NCI-H1048 (cell line): ENCODE measurements at regions not wholly inside any gene's neighbourhood (a gene's known extent, or its start where the extent isn't known, plus 50 kb on each side); places are given as distances from the start of the nearest gene placed in this dataset.

ENCODE experiments used
- DNase-seq: peaks from one replicate; lab custom pipeline; 2025; lab: John Stamatoyannopoulos, UW

DNA sequence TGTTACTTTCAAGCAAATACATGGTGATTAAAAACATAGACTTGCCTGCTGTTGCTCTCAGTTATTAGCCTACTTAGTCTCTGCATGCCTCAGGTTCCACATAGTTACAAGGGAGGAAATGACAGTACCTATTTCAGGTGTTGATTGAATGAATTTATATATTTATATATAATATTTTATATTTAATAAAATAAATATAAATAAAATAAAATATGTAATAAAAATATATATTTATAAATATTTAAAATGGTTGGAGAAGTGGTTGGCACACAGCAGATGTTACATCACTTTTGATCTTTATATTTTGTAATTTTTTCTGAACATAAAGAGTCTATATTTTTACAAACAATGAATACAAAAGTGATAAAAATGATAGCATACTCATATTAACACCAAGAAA lies 716.0 kb upstream of the EYS start:
- no peak for DNase-seq

GRCh38 chr6:66421570-66421969 lies 714.5 kb upstream of the EYS start:
- no peak for DNase-seq

DNA sequence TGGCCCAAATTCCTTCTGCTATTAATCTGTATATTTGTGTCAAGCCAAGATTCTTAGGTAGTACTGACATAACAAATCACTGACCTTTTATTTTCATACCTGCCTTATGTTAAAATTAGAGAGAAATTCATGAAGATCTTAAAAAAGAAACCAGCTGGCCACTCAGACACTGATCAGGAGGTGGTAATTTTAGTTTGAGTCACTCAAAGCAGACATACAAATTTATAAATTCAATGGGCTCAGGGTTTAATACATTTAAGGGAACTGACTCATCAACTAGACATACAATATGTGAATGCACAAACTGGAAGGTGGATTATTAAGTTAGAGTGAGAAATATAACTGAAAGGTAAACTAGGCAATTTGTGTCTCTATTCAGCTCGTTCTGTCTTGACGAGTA lies 711.9 kb upstream of the EYS start:
- no peak for DNase-seq

DNA sequence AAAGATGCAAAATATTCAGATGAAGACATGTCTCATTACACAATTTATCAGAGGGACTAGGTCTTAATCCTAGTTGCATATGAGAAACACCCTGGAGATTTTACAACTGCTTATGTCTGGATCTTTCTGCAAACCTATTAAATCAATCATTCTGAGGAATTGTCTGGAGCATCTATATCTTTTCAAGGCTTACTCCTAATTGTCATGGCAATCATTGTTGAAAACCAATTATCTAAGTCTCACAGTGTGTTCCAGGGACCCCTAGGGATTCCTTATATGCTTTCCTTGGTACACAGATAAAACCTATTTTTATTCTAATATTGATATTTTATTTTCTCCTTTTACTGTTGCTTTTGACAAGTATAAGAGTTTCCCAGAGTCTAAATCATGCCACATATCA lies 696.9 kb upstream of the EYS start:
- DNase-seq: no peak

- DNase-seq: no peak
Measured at GRCh38 chr6:66402873-66403272, 695.8 kb upstream of the EYS start.

GRCh38 chr6:66396549-66396948 lies 689.5 kb upstream of the EYS start:
- no peak for DNase-seq

- no peak for DNase-seq
Measured at GRCh38 chr6:66396145-66396544, 689.1 kb upstream of the EYS start.

DNA sequence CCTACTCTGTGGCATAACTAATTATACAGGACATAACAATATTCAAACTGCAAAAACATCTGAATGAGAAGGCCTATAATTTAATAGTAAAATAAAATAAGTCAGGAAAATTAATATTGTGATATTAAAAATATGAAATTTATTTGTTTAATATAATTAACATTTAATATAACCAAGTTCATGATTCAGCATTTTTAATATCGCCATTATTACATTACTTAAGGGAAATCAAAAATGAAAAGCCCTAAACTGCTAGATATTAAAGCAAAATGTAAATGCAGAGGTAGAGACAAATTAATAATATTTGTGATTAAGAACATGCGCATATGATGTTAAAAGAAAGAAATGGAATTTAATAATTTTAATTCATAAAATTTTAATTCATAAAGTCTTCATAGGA lies 683.4 kb upstream of the EYS start:
- DNase-seq: no peak

GRCh38 chr6:66376001-66376400 lies 669.0 kb upstream of the EYS start:
- no peak for DNase-seq

GRCh38 chr6:66369407-66369806 lies 662.4 kb upstream of the EYS start:
- no peak for DNase-seq

DNA sequence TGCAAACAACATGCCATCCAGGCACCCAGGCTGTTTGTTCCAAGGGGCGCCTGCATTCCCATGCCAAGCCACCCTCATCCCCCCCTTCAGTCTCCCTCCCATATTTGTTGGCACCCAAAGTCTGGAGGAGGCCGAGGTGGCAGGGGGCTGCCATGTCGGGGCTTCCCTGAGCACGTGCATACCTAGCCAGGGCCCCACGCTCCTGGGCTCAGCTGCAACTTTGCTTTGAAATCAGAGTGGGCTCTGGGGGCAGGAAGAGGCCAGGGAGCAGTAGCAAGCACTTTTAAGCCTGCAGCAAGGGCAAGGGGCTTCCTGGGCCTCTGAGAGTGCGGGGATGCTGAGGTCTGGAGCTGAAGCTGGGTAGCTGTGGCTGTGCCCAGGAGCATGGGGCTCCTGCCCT lies 655.9 kb upstream of the EYS start:
- no peak for DNase-seq

DNA sequence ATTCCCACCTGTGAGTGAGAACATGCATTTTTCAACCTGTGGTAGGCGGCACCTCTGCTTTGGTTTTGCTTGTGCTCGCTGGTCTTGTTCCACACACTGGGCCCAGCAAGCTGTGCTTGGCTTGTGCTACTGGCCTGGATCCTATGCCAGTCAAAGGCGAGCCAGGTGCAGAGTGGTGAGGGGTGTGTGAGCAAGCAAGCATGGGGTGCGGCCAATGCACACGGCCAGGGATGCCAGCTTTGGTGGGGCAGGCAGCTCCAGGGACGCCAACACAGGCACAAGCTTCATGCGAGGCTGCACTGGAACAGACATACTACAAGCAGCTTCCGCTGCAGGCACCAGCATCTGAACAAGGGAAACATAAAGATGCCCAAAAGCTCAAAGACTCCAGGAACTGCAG lies 654.9 kb upstream of the EYS start:
- no peak for DNase-seq

GRCh38 chr6:66357781-66358180 lies 650.8 kb upstream of the EYS start:
- no peak for DNase-seq

DNA sequence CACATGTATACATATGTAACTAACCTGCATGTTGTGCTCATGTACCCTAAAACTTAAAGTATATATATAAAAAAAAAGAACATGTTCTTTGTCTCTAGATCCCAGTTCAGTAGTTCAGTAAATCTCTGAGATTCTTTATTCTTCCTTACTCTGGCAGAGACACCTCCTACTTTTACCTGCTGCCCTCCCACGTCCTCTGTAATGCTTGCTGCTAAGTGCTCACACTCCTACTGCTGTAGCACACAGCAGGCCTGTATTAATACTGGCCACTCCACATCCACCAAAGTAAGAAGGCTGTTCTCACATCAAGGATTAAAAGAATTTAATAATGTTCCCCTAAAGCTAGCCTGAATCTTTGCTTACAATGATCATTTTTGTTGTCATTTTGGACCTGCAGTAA lies 648.4 kb upstream of the EYS start:
- no peak for DNase-seq

DNA sequence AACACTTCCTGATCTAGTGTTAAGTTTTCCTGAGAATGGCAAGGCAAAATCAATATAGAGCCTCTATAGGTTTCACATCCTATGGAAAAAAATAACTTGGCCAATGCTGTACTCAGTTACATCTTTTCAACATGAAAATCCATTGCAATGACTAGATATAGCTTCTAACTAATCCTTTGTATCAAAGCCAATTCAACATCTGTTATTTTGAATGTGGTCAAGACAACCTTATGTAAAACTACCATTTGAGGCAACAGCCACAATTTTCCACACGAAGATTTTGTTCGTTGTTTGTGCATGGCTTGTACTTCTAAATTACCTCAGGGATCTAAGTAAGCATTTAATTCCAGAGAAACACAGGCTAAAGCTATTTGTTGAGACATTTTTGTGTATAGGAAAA lies 637.8 kb upstream of the EYS start:
- DNase-seq: no peak

DNA sequence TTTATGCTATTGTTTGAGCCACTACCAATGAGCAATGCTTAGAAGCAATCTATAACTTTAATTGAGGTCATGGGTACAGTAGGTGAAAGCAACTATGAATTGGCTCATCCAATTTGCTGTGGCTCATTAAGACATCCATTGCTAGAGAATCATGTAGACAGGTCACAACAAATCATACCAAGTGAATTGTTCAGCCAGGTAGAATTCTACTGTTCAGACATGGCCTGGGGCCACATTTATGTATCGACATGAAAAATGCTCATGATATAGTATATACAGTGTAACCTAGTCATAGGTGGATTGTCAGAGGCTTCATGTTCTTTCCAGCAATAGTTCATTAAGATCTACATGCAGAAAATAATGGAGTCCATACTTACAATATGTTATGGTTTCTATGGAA lies 633.7 kb upstream of the EYS start:
- no peak for DNase-seq

GRCh38 chr6:66336176-66336575 lies 629.1 kb upstream of the EYS start:
- DNase-seq: no peak

- DNase-seq: no peak
Measured at GRCh38 chr6:66328200-66328599, 621.2 kb upstream of the EYS start.

- no peak for DNase-seq
Measured at GRCh38 chr6:66326228-66326627, 619.2 kb upstream of the EYS start.

GRCh38 chr6:66321017-66321416 lies 614.0 kb upstream of the EYS start:
- DNase-seq: peak; percentile 17

- DNase-seq: no peak
Measured at GRCh38 chr6:66307490-66307889, 600.5 kb upstream of the EYS start.

- DNase-seq: no peak
Measured at GRCh38 chr6:66291905-66292304, 584.9 kb upstream of the EYS start.

GRCh38 chr6:66289889-66290288 lies 582.9 kb upstream of the EYS start:
- DNase-seq: no peak

DNA sequence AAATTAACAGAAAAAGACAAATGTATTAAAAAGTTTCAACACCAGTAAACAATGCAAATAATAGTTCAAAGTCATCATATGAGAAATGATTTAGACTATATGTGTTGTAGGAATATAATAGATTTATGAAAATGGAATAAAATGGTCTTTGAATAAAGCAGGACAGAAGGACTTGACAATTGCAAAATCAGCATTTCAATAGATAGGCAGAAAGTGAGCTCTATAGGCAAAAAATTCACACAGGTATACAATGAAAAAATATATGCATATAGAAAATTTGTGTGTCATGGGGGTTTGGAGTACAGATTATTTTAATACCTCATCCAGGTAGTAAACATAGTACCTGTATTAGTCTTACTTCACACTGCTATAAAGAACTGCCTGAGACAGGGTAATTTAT lies 571.1 kb upstream of the EYS start:
- no peak for DNase-seq

DNA sequence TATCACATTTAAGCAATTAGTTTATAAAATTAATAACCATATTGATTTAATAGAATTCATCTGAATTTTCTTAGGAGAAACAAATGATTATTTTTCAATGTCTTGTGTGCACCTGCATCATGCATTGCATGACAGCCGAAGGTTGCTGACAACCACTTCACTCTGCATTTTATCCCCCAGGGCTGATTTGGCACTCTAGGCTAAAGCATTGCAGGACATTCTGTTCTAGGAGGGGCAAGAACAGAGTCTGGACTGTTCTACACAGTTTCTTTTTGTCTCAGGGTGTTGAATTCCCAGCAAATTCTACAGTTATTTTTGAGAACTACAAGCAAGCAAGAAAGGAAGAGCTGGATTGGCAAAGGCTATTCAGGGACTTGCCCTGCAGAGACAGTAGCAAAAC lies 570.4 kb upstream of the EYS start:
- no peak for DNase-seq
